ENCODE measurements at regions not wholly inside any gene's neighbourhood (a gene's known extent, or its start where the extent isn't known, plus 50 kb on each side); places are given as distances from the start of the nearest gene placed in this dataset.

DNA sequence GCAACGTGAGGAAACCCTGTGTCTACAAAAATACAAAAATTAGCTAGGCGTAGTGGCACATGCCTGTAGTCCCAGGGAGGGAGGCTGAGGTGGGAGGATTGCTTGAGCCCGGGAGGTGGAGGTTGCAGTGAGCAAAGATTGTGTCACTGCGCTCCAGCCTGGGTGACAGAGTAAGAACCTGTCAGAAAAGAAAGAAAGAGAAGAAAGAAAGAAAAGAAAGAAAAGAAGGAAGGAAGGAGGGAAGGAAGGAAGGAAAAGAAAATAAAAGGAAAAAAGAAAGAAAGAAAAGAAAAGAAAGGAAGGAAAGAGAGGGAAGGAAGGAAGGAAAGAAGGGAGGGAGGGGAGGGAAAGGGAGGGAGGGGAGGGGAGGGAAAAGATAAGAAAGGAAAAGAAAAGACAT lies 89.9 kb upstream of the HPCAL1 start:
- Histone ChIP-seq H3K79me2 (ENCODE audit: control insufficient read depth, insufficient read depth, low read length) (no peaks in the 10 kb centered on the region), H3K9ac (ENCODE audit: low read length) (no peak overlapping the region), H3K4me3 (ENCODE audit: control extremely low read depth in 1 of 5, extremely low read depth in 1 of 5, insufficient read depth in 1 of 5, low read depth in 2 of 5, low read length in 4 of 5) (no peak overlapping the region), H3K9me3 (ENCODE audit: control extremely low read depth in 1 of 3, control insufficient read depth in 2 of 3, insufficient read depth in 1 of 3, low read length in 2 of 3) (no peaks in the 10 kb centered on the region), H4K20me1 (ENCODE audit: control insufficient read depth, insufficient read depth, low read length, poor library complexity, severe bottlenecking) (no peaks in the 10 kb centered on the region), H3K4me2 (replicated peaks; ENCODE audit: low read depth, low read length, poor library complexity, severe bottlenecking) (no peak overlapping the region), H3K27me3 (replicated peaks in 1 of 4; ENCODE audit: control extremely low read depth in 1 of 4, control insufficient read depth in 3 of 4, insufficient read depth in 4 of 4, low read length in 3 of 4) (no peaks in the 10 kb centered on the region), H3K27ac (ENCODE audit: low read length in 2 of 2) (no peak overlapping the region), H2AFZ (ENCODE audit: insufficient read depth, low read depth, low read length, poor library complexity, severe bottlenecking) (no peak overlapping the region), H3K4me1 (ENCODE audit: control insufficient read depth in 2 of 2, insufficient read depth in 2 of 2, low read length in 2 of 2) (no peaks in the 10 kb centered on the region), H3K36me3 (replicated peaks in 1 of 2; ENCODE audit: control extremely low read depth in 1 of 2, control insufficient read depth in 1 of 2, extremely low read depth in 1 of 2, insufficient read depth in 2 of 2, low read length in 1 of 2) (no peaks in the 10 kb centered on the region)
- TF ChIP-seq, protein P1, sequence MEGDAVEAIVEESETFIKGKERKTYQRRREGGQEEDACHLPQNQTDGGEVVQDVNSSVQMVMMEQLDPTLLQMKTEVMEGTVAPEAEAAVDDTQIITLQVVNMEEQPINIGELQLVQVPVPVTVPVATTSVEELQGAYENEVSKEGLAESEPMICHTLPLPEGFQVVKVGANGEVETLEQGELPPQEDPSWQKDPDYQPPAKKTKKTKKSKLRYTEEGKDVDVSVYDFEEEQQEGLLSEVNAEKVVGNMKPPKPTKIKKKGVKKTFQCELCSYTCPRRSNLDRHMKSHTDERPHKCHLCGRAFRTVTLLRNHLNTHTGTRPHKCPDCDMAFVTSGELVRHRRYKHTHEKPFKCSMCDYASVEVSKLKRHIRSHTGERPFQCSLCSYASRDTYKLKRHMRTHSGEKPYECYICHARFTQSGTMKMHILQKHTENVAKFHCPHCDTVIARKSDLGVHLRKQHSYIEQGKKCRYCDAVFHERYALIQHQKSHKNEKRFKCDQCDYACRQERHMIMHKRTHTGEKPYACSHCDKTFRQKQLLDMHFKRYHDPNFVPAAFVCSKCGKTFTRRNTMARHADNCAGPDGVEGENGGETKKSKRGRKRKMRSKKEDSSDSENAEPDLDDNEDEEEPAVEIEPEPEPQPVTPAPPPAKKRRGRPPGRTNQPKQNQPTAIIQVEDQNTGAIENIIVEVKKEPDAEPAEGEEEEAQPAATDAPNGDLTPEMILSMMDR (IDR thresholded peaks at IDR 0.05) = no peak
- no peak for TF ChIP-seq EZH2 (IDR thresholded peaks at IDR 0.05; ENCODE audit: borderline replicate concordance, insufficient read depth, low read depth, low read length, poor library complexity, severe bottlenecking)
- no peak for DNase-seq
- Mint-ChIP-seq H3K9me3 (ENCODE audit: insufficient read depth) (no peaks in the 10 kb centered on the region), H3K27me3 (no peaks in the 10 kb centered on the region), H3K27ac (no peak overlapping the region), H3K4me1 (no peaks in the 10 kb centered on the region), H3K4me3 (no peak overlapping the region)
- no peak for ATAC-seq (ENCODE audit: low read depth)
- WGBS (ENCODE audit: insufficient coverage) = 94% methylated on average over 4 of the region's 4 CpGs
- CTCF ChIA-PET = no interaction called here
- POLR2A ChIA-PET = no interaction called here
- intact Hi-C loops (cut with micrococcal nuclease) = no loop called here

DNA sequence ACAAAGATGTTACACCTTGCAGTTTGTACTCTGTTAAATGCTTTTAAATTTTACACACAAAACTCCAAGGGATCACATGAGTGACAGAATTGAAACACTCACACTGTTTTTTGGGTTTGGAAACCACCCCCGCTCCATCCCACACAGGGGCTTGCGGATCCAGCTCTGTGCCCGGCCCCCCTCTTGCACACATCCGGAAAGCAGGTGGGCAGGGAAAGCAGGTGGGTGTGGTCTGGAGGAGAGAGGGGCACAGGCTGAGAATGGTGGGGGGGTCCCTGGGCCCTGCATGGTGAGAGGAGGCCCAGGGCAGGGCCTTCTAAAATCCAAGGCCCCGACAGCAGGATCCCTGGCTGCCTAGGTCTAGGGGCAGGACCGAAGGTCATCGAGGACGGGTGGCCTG lies 88.5 kb upstream of the HPCAL1 start:
- TF ChIP-seq EZH2 (IDR thresholded peaks at IDR 0.05; ENCODE audit: borderline replicate concordance, insufficient read depth, low read depth, low read length, poor library complexity, severe bottlenecking) = no peak
- TF ChIP-seq, protein P1 (IDR thresholded peaks at IDR 0.05) = no peak
- Histone ChIP-seq H3K36me3 (replicated peaks in 1 of 2; ENCODE audit: control extremely low read depth in 1 of 2, control insufficient read depth in 1 of 2, extremely low read depth in 1 of 2, insufficient read depth in 2 of 2, low read length in 1 of 2) (no peaks in the 10 kb centered on the region), H3K9me3 (ENCODE audit: control extremely low read depth in 1 of 3, control insufficient read depth in 2 of 3, insufficient read depth in 1 of 3, low read length in 2 of 3) (no peaks in the 10 kb centered on the region), H3K79me2 (ENCODE audit: control insufficient read depth, insufficient read depth, low read length) (no peaks in the 10 kb centered on the region), H3K4me3 (ENCODE audit: control extremely low read depth in 1 of 5, extremely low read depth in 1 of 5, insufficient read depth in 1 of 5, low read depth in 2 of 5, low read length in 4 of 5) (no peak overlapping the region), H3K4me2 (replicated peaks; ENCODE audit: low read depth, low read length, poor library complexity, severe bottlenecking) (no peak overlapping the region), H3K27me3 (replicated peaks in 1 of 4; ENCODE audit: control extremely low read depth in 1 of 4, control insufficient read depth in 3 of 4, insufficient read depth in 4 of 4, low read length in 3 of 4) (no peaks in the 10 kb centered on the region), H3K27ac (ENCODE audit: low read length in 2 of 2) (no peak overlapping the region), H2AFZ (ENCODE audit: insufficient read depth, low read depth, low read length, poor library complexity, severe bottlenecking) (no peak overlapping the region), H3K9ac (ENCODE audit: low read length) (no peak overlapping the region), H4K20me1 (ENCODE audit: control insufficient read depth, insufficient read depth, low read length, poor library complexity, severe bottlenecking) (no peaks in the 10 kb centered on the region), H3K4me1 (ENCODE audit: control insufficient read depth in 2 of 2, insufficient read depth in 2 of 2, low read length in 2 of 2) (no peaks in the 10 kb centered on the region)
- Mint-ChIP-seq H3K4me3 (no peak overlapping the region), H3K27ac (no peak overlapping the region), H3K27me3 (no peaks in the 10 kb centered on the region), H3K9me3 (ENCODE audit: insufficient read depth) (no peaks in the 10 kb centered on the region), H3K4me1 (no peaks in the 10 kb centered on the region)
- ATAC-seq (ENCODE audit: low read depth) (no peak), DNase-seq (no peak)
- WGBS (ENCODE audit: insufficient coverage) = 90% methylated on average over 7 of the region's 8 CpGs
- POLR2A ChIA-PET = no interaction called here
- CTCF ChIA-PET = no interaction called here
- intact Hi-C loops (cut with micrococcal nuclease) = no loop called here

All from B cell (primary cell).